ENCODE measurements at regions not wholly inside any gene's neighbourhood (a gene's known extent, or its start where the extent isn't known, plus 50 kb on each side); places are given as distances from the start of the nearest gene placed in this dataset.

DNA sequence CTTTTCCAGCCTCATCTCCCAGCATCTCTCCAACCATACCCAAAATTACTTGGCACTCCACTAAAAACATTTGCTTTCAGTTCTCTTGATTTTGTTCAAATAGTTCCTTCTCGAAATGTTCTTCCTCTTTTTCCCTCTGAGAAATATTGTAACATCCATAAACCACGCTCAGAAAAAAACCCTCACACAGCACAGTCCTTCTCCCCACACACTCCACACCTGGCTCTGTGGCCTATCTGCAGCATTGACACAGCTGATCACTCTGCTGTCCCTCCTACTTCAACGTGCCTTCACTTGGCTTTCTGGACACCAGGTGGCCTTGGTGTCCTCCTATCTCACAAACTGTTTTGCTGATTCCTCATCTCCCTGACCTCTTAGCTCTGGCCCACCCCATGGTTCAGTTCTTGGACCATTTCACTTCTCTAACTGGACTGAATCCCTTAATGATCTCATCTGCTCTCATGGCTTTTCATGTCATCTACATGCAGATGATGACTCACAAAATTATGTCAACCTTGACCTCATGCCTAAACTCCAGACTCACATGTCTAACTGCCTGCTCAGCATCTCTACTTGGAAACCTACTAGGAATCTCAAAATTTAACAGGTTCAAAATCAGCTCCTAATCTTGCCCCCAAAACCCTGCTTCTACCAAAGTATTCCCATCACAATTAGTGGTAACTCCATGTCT, 93.3 kb downstream of the TRIM42 start:
- H3K9me1 ChIP-seq (ENCODE audit: control insufficient read depth, extremely low read depth, insufficient read depth, low read length): no peaks in the 10 kb centered on the region
- H3K27me3 ChIP-seq (ENCODE audit: control insufficient read depth, extremely low read depth, insufficient read depth, low read length): no peaks in the 10 kb centered on the region
- DNase-seq (ENCODE audit: low read depth, low spot score): no peak
- dilution Hi-C loops (cut with MboI; ENCODE audit: extremely low pct_ligation_motif_present, low sequenced_read_pairs): no loop called here
- TF ChIP-seq, protein P1, sequence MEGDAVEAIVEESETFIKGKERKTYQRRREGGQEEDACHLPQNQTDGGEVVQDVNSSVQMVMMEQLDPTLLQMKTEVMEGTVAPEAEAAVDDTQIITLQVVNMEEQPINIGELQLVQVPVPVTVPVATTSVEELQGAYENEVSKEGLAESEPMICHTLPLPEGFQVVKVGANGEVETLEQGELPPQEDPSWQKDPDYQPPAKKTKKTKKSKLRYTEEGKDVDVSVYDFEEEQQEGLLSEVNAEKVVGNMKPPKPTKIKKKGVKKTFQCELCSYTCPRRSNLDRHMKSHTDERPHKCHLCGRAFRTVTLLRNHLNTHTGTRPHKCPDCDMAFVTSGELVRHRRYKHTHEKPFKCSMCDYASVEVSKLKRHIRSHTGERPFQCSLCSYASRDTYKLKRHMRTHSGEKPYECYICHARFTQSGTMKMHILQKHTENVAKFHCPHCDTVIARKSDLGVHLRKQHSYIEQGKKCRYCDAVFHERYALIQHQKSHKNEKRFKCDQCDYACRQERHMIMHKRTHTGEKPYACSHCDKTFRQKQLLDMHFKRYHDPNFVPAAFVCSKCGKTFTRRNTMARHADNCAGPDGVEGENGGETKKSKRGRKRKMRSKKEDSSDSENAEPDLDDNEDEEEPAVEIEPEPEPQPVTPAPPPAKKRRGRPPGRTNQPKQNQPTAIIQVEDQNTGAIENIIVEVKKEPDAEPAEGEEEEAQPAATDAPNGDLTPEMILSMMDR (optimal IDR thresholded peaks at IDR 0.05 in 1 of 3, IDR thresholded peaks at IDR 0.05 in 1 of 3, conservative IDR thresholded peaks at IDR 0.05 in 1 of 3; ENCODE audit: extremely low read depth in 1 of 3, insufficient read depth in 2 of 3, low read length in 3 of 3): no peak
- no peak for TF ChIP-seq EZH2 (IDR thresholded peaks at IDR 0.05; ENCODE audit: low read length)
- H2AFZ ChIP-seq (ENCODE audit: control insufficient read depth, low read length): no peak overlapping the region
- no peak overlapping the region for H3K4me3 ChIP-seq (ENCODE audit: control insufficient read depth in 2 of 3, extremely low read depth in 1 of 3, insufficient read depth in 2 of 3, low read depth in 1 of 3, low read length in 3 of 3)
- no peaks in the 10 kb centered on the region for H4K20me1 ChIP-seq (ENCODE audit: control insufficient read depth, extremely low read depth, insufficient read depth, low read length)
- FAIRE-seq: no peak
- no peak overlapping the region for H3K4me2 ChIP-seq (ENCODE audit: control insufficient read depth, extremely low read depth, insufficient read depth, low read depth, low read length)
- no peaks in the 10 kb centered on the region for H3K4me1 ChIP-seq (ENCODE audit: control insufficient read depth, extremely low read depth, insufficient read depth, low read length)
- H3K9ac ChIP-seq (ENCODE audit: control insufficient read depth, extremely low read depth, insufficient read depth, low read length): no peak overlapping the region
- no peaks in the 10 kb centered on the region for H3K9me3 ChIP-seq (ENCODE audit: control insufficient read depth, low read depth, low read length)
- H3K79me2 ChIP-seq (ENCODE audit: control insufficient read depth, insufficient read depth, low read length): no peaks in the 10 kb centered on the region
- H3K36me3 ChIP-seq (ENCODE audit: control insufficient read depth in 2 of 2, extremely low read depth in 1 of 2, insufficient read depth in 2 of 2, low read length in 2 of 2): no peaks in the 10 kb centered on the region
- H3K27ac ChIP-seq (ENCODE audit: control insufficient read depth, insufficient read depth, low read length): no peak overlapping the region

DNA sequence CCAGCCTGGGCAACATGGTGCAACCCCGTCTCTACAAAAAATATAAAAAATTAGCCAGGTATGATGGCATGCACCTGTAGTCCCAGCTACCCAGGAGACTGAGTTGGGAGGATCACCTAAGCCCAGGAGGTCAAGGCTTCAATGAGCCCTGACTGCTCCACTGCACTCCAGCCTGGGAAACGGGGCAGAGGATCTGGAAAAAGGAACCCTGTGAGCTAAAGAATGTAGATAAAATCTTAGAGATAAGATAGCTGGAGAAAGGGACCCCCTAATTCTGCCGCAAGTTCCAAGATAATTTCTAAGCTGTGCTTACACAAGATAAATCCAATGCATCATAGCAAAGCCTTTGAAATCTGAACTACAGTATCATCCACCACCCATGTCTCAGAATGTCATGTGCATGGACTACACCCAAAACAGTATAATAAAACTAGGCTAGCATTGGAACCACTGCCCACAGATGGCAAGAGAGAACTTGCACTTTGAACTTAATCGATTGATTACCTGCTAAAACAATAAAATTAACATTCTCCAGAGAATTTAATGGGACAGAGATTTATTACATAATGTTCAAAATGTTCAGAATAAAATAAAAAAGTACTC, 99.9 kb downstream of the TRIM42 start:
- dilution Hi-C loops (cut with MboI; ENCODE audit: extremely low pct_ligation_motif_present, low sequenced_read_pairs): no loop called here
- H3K36me3 ChIP-seq (ENCODE audit: control insufficient read depth in 2 of 2, extremely low read depth in 1 of 2, insufficient read depth in 2 of 2, low read length in 2 of 2): no peaks in the 10 kb centered on the region
- no peak overlapping the region for H3K9ac ChIP-seq (ENCODE audit: control insufficient read depth, extremely low read depth, insufficient read depth, low read length)
- no peak overlapping the region for H3K4me2 ChIP-seq (ENCODE audit: control insufficient read depth, extremely low read depth, insufficient read depth, low read depth, low read length)
- H3K9me1 ChIP-seq (ENCODE audit: control insufficient read depth, extremely low read depth, insufficient read depth, low read length): no peaks in the 10 kb centered on the region
- H3K79me2 ChIP-seq (ENCODE audit: control insufficient read depth, insufficient read depth, low read length): no peaks in the 10 kb centered on the region
- H4K20me1 ChIP-seq (ENCODE audit: control insufficient read depth, extremely low read depth, insufficient read depth, low read length): no peaks in the 10 kb centered on the region
- no peaks in the 10 kb centered on the region for H3K4me1 ChIP-seq (ENCODE audit: control insufficient read depth, extremely low read depth, insufficient read depth, low read length)
- TF ChIP-seq EZH2 (IDR thresholded peaks at IDR 0.05; ENCODE audit: low read length): no peak
- TF ChIP-seq, protein P1 (optimal IDR thresholded peaks at IDR 0.05 in 1 of 3, IDR thresholded peaks at IDR 0.05 in 1 of 3, conservative IDR thresholded peaks at IDR 0.05 in 1 of 3; ENCODE audit: extremely low read depth in 1 of 3, insufficient read depth in 2 of 3, low read length in 3 of 3): no peak
- DNase-seq (ENCODE audit: low read depth, low spot score): no peak
- no peaks in the 10 kb centered on the region for H3K9me3 ChIP-seq (ENCODE audit: control insufficient read depth, low read depth, low read length)
- no peak overlapping the region for H3K27ac ChIP-seq (ENCODE audit: control insufficient read depth, insufficient read depth, low read length)
- no peak overlapping the region for H2AFZ ChIP-seq (ENCODE audit: control insufficient read depth, low read length)
- no peak overlapping the region for H3K4me3 ChIP-seq (ENCODE audit: control insufficient read depth in 2 of 3, extremely low read depth in 1 of 3, insufficient read depth in 2 of 3, low read depth in 1 of 3, low read length in 3 of 3)
- FAIRE-seq: no peak
- H3K27me3 ChIP-seq (ENCODE audit: control insufficient read depth, extremely low read depth, insufficient read depth, low read length): no peaks in the 10 kb centered on the region

All from keratinocyte (primary cell).